Liver (tissue), 8 donors: ENCODE measurements at regions not wholly inside any gene's neighbourhood (a gene's known extent, or its start where the extent isn't known, plus 50 kb on each side); places are given as distances from the start of the nearest gene placed in this dataset.
"Not testable (repeated sequence)": the region's sequence is repeated elsewhere in the genome, so short reads cannot be mapped to it uniquely, and the experiment has no call there.

Source experiments
- DNase-seq: peaks from one replicate; pipeline ENCODE4 v3.0.0-alpha.2; 2017; ENCODE audit warnings: low spot score
- H3K27ac ChIP-seq, 2 donors: one replicate each; pipeline ENCODE4 v1.7.0; 2013; ENCODE audit warnings: inconsistent platforms in 2 of 2, low read length in 2 of 2, control low read depth in 1 of 2, low read depth in 1 of 2, mild to moderate bottlenecking in 1 of 2
- H3K27me3 ChIP-seq, 4 donors: one replicate each; pipeline versions ENCODE4 v1.6.1 to v1.7.0; 2013; ENCODE audit warnings: low read length in 3 of 4, inconsistent platforms in 1 of 4, mild to moderate bottlenecking in 1 of 4, moderate library complexity in 1 of 4; ENCODE audit not compliant: control insufficient read depth in 4 of 4, insufficient read depth in 4 of 4
- H3K36me3 ChIP-seq, 4 donors: one replicate each; pipeline versions ENCODE4 v1.6.1 to v1.7.0; 2013; ENCODE audit warnings: low read length in 3 of 4, mild to moderate bottlenecking in 3 of 4, low read depth in 1 of 4, moderate library complexity in 1 of 4; ENCODE audit not compliant: control insufficient read depth in 4 of 4, insufficient read depth in 3 of 4
- H3K4me1 ChIP-seq, 4 donors: one replicate each; pipeline versions ENCODE4 v1.6.1 to v1.7.0; 2013; ENCODE audit warnings: low read length in 3 of 4, mild to moderate bottlenecking in 3 of 4, moderate library complexity in 1 of 4; ENCODE audit not compliant: control insufficient read depth in 4 of 4, insufficient read depth in 4 of 4
- H3K4me3 ChIP-seq, 3 donors: one replicate each; pipeline versions ENCODE4 v1.6.1 to v1.7.0; 2013; ENCODE audit warnings: low read length in 3 of 3, control low read depth in 1 of 3, low read depth in 1 of 3, mild to moderate bottlenecking in 1 of 3
- H3K9ac ChIP-seq, 2 donors: one replicate each; pipeline ENCODE4 v1.7.0; 2013; ENCODE audit warnings: low read length in 2 of 2, mild to moderate bottlenecking in 2 of 2, moderate library complexity in 2 of 2, control low read depth in 1 of 2, low read depth in 1 of 2
- H3K9me3 ChIP-seq, 4 donors: one replicate each; pipeline versions ENCODE4 v1.6.1 to v1.7.0; 2013; ENCODE audit warnings: low read length in 3 of 4; ENCODE audit not compliant: control insufficient read depth in 4 of 4
- EGR1 ChIP-seq, 2 donors: IDR thresholded peaks; 2 replicates each; pipeline ENCODE4 v1.6.1; 2016 to 2018; ENCODE audit warnings: antibody characterized with exemption in 2 of 2, low read depth in 2 of 2
- FOXA1 ChIP-seq: IDR thresholded peaks from 2 replicates; pipeline ENCODE4 v1.6.1; 2016; ENCODE audit warnings: antibody characterized with exemption
- FOXA2 ChIP-seq: IDR thresholded peaks from 2 replicates; pipeline ENCODE4 v1.6.1; 2016; ENCODE audit warnings: antibody characterized with exemption
- HNF4G ChIP-seq: IDR thresholded peaks from 2 replicates; pipeline ENCODE4 v1.6.1; 2016; ENCODE audit warnings: antibody characterized with exemption
- JUND ChIP-seq, 2 donors: IDR thresholded peaks; 2 replicates each; pipeline ENCODE4 v1.6.1; 2016; ENCODE audit warnings: antibody characterized with exemption in 2 of 2
- NR2F2 ChIP-seq: IDR thresholded peaks from 2 replicates; pipeline ENCODE4 v1.6.1; 2016; ENCODE audit warnings: antibody characterized with exemption
- RAD21 ChIP-seq, 2 donors: IDR thresholded peaks; 2 replicates each; pipeline ENCODE4 v1.6.1; 2016; ENCODE audit warnings: antibody characterized with exemption in 2 of 2, mild to moderate bottlenecking in 2 of 2
- TAF1 ChIP-seq: conservative IDR thresholded peaks from 2 replicates; pipeline ENCODE4 v1.6.1; 2016; ENCODE audit warnings: antibody characterized with exemption, mild to moderate bottlenecking
- YY1 ChIP-seq: IDR thresholded peaks from 2 replicates; pipeline ENCODE4 v1.6.1; 2016; ENCODE audit warnings: antibody characterized with exemption, mild to moderate bottlenecking
- ZBTB33 ChIP-seq: IDR thresholded peaks from 2 replicates; pipeline ENCODE4 v1.6.1; 2016; ENCODE audit warnings: antibody characterized with exemption
- WGBS: extraction: QIAGEN DNeasy Blood & Tissue Kit; methylation state at CpG from one replicate; pipeline ENCODE4 v1.1.7; 2013; 5-methylcytosine and 5-hydroxymethylcytosine counted together
- TF ChIP-seq, protein P1 (sequence below): fragments of 150-350 bp; IDR thresholded peaks from 2 replicates; pipeline ENCODE4 v1.5.1; 2017; ENCODE audit warnings: improper control_type of control experiment, low read depth, low read length; ENCODE audit not compliant: missing input control
- TF ChIP-seq, protein P2 (sequence below): IDR thresholded peaks from 2 replicates; pipeline ENCODE4 v1.6.1; 2016; ENCODE audit warnings: antibody characterized with exemption, mild to moderate bottlenecking
- TF ChIP-seq, protein P3 (sequence below): IDR thresholded peaks from 2 replicates; pipeline ENCODE4 v1.6.1; 2016; ENCODE audit warnings: antibody characterized with exemption
- TF ChIP-seq, protein P4 (sequence below): IDR thresholded peaks from 2 replicates; pipeline ENCODE4 v1.6.1; 2016; ENCODE audit warnings: antibody characterized with exemption
- donor health status: healthy.
- donor health status: healthy.
- donor health status: healthy.
- donor health status: healthy.
- donor health status: healthy.

GRCh38 chr4:171334549-171334948 is 478.7 kb upstream of the GALNTL6 start:
- Histone ChIP-seq H3K9ac (no peak overlapping the region), H3K27me3 (no peaks in the 10 kb centered on the region)
- 57% methylated on average over 4 of the region's 4 CpGs for WGBS

DNA sequence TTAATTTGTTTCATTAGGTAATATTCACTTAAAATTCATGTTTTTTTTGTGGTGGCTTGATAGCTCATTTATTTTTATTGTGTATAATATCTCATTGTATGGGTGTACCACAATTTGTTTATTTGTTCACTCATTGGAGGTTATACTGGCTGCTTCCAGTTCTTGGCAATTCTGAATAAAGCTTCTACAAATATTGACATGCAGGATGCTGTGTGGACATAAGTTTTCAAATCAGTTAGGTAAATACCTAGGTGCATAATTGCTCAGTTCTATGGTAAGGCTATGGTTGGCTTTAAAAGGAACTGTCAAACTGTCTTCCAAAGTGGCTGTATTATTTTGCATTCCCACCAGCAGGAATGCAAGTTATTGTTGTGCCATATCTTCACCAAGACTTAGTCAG is 504.5 kb upstream of the GALNTL6 start:
- Histone ChIP-seq H3K4me3 (no peak overlapping the region), H3K4me1 (no peaks in the 10 kb centered on the region), H3K36me3 (no peaks in the 10 kb centered on the region), H3K9me3 (no peaks in the 10 kb centered on the region), H3K27ac (no peak overlapping the region), H3K27me3 (no peaks in the 10 kb centered on the region), H3K9ac (no peak overlapping the region)
- TF ChIP-seq HNF4G (no peak), ZBTB33 (no peak), JUND (IDR thresholded peaks at IDR 0.05) (no peak), EGR1 (IDR thresholded peaks at IDR 0.05; ENCODE audit: low read depth in 2 of 2) (no peak), RAD21 (IDR thresholded peaks at IDR 0.05) (no peak), TAF1 (no peak)
- TF ChIP-seq, protein P1, sequence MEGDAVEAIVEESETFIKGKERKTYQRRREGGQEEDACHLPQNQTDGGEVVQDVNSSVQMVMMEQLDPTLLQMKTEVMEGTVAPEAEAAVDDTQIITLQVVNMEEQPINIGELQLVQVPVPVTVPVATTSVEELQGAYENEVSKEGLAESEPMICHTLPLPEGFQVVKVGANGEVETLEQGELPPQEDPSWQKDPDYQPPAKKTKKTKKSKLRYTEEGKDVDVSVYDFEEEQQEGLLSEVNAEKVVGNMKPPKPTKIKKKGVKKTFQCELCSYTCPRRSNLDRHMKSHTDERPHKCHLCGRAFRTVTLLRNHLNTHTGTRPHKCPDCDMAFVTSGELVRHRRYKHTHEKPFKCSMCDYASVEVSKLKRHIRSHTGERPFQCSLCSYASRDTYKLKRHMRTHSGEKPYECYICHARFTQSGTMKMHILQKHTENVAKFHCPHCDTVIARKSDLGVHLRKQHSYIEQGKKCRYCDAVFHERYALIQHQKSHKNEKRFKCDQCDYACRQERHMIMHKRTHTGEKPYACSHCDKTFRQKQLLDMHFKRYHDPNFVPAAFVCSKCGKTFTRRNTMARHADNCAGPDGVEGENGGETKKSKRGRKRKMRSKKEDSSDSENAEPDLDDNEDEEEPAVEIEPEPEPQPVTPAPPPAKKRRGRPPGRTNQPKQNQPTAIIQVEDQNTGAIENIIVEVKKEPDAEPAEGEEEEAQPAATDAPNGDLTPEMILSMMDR, result no peak
- TF ChIP-seq, protein P2, sequence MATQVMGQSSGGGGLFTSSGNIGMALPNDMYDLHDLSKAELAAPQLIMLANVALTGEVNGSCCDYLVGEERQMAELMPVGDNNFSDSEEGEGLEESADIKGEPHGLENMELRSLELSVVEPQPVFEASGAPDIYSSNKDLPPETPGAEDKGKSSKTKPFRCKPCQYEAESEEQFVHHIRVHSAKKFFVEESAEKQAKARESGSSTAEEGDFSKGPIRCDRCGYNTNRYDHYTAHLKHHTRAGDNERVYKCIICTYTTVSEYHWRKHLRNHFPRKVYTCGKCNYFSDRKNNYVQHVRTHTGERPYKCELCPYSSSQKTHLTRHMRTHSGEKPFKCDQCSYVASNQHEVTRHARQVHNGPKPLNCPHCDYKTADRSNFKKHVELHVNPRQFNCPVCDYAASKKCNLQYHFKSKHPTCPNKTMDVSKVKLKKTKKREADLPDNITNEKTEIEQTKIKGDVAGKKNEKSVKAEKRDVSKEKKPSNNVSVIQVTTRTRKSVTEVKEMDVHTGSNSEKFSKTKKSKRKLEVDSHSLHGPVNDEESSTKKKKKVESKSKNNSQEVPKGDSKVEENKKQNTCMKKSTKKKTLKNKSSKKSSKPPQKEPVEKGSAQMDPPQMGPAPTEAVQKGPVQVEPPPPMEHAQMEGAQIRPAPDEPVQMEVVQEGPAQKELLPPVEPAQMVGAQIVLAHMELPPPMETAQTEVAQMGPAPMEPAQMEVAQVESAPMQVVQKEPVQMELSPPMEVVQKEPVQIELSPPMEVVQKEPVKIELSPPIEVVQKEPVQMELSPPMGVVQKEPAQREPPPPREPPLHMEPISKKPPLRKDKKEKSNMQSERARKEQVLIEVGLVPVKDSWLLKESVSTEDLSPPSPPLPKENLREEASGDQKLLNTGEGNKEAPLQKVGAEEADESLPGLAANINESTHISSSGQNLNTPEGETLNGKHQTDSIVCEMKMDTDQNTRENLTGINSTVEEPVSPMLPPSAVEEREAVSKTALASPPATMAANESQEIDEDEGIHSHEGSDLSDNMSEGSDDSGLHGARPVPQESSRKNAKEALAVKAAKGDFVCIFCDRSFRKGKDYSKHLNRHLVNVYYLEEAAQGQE, result no peak
- DNase-seq, result no peak

More at GRCh38 chr4:171334549-171334948, 478.7 kb upstream of the GALNTL6 start:
- DNase-seq, result no peak
- TF ChIP-seq, protein P3, sequence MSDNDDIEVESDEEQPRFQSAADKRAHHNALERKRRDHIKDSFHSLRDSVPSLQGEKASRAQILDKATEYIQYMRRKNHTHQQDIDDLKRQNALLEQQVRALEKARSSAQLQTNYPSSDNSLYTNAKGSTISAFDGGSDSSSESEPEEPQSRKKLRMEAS, result no peak
- no peak for TF ChIP-seq FOXA2
- no peak for TF ChIP-seq JUND (IDR thresholded peaks at IDR 0.05)
- TF ChIP-seq, protein P4, sequence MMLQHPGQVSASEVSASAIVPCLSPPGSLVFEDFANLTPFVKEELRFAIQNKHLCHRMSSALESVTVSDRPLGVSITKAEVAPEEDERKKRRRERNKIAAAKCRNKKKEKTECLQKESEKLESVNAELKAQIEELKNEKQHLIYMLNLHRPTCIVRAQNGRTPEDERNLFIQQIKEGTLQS, result no peak
- TF ChIP-seq FOXA1, result no peak
- TF ChIP-seq YY1, result no peak
- no peak for TF ChIP-seq NR2F2
- TF ChIP-seq EGR1 (IDR thresholded peaks at IDR 0.05; ENCODE audit: low read depth in 2 of 2), result no peak
- no peak for TF ChIP-seq ZBTB33
- Histone ChIP-seq H3K27ac (no peak overlapping the region), H3K4me3 (no peak overlapping the region), H3K9me3 (no peaks in the 10 kb centered on the region), H3K4me1 (no peaks in the 10 kb centered on the region), H3K36me3 (no peaks in the 10 kb centered on the region)

DNA sequence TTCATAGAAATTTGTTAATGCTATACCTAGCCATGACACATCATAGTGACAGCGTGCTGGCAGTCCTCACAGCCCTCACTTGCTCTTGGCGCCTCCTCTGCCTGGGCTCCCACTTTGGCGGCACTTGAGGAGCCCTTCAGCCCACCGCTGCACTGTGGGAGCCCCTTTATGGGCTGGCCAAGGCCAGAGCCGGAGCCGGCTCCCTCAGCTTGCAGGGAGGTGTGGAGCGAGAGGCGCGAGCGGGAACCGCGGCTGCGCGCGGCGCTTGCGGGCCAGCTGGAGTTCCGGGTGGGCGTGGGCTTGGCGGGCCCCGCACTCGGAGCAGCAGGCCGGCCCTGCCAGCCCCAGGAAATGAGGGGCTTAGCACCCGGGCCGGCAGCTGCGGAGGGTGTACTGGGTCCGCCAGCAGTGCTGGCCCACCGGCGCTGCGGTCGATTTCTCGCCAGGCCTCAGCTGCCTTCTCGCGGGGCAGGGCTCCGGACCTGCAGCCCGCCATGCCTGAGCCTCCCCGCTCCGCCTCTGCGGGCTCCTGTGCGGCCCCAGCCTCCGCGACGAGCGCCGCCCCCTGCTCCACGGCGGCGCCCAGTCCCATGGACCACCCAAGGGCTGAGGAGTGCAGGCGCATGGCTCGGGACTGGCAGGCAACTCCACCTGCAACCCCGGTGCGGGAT is 515.0 kb upstream of the GALNTL6 start:
- H3K4me3 ChIP-seq, H3K9ac ChIP-seq, H3K36me3 ChIP-seq, H3K9me3 ChIP-seq, H3K27me3 ChIP-seq, H3K4me1 ChIP-seq, H3K27ac ChIP-seq, DNase-seq: not testable (repeated sequence)
- WGBS, result 82% methylated on average over 52 of the region's 52 CpGs
